ENCODE measurements at regions not wholly inside any gene's neighbourhood (a gene's known extent, or its start where the extent isn't known, plus 50 kb on each side); places are given as distances from the start of the nearest gene placed in this dataset.

- TF ChIP-seq CTCF (IDR thresholded peaks at IDR 0.05) (no peak), POLR2A (IDR thresholded peaks at IDR 0.05) (no peak), POLR2AphosphoS5 (IDR thresholded peaks at IDR 0.05) (no peak)
Observed at GRCh38 chr15:25236861-25237155, 202.0 kb downstream of the UBE3A start.

All from transverse colon (tissue), 4 donors.